HepG2 (cell line): ENCODE measurements at regions not wholly inside any gene's neighbourhood (a gene's known extent, or its start where the extent isn't known, plus 50 kb on each side); places are given as distances from the start of the nearest gene placed in this dataset.

ENCODE experiments used
- ARNT ChIP-seq: fragments of 450-650 bp; IDR thresholded peaks from 2 replicates; pipeline ENCODE4 v1.6.1; 2017
- BRCA1 ChIP-seq: sonication (generic); formaldehyde crosslinking; IDR thresholded peaks from 2 replicates; pipeline ENCODE4 v1.4.0; 2020; ENCODE audit warnings: missing genetic modification reagents
- DRAP1 ChIP-seq: IDR thresholded peaks from 2 replicates; pipeline ENCODE4 v1.6.1; 2016; ENCODE audit warnings: missing genetic modification reagents, missing compliant biosample characterization
- FOXA1 ChIP-seq, 2 experiments: fragments of 450-650 bp in 1 of 2; sonication (generic) in 1 of 2; formaldehyde crosslinking in 1 of 2; IDR thresholded peaks; 2 replicates each; pipeline versions ENCODE4 v1.4.0 to v1.6.1; 2016 to 2020; ENCODE audit warnings: missing genetic modification reagents in 1 of 2
- MTA1 ChIP-seq: sonication (generic); formaldehyde crosslinking; IDR thresholded peaks from 2 replicates; pipeline ENCODE4 v1.4.0; 2020; ENCODE audit warnings: missing genetic modification reagents, mild to moderate bottlenecking, borderline replicate concordance
- NONO ChIP-seq, 2 experiments: fragments of 450-650 bp in 1 of 2; sonication (generic) in 1 of 2; formaldehyde crosslinking in 1 of 2; IDR thresholded peaks in 1 of 2; conservative IDR thresholded peaks in 1 of 2; 2 replicates each; pipeline versions ENCODE4 v1.6.1 to v1.8.0; 2017 to 2022; ENCODE audit warnings: mild to moderate bottlenecking in 1 of 2, missing genetic modification reagents in 1 of 2, moderate library complexity in 1 of 2
- RXRA ChIP-seq: sonication (generic); formaldehyde crosslinking; IDR thresholded peaks from 2 replicates; pipeline ENCODE4 v1.5.1; 2020; ENCODE audit warnings: missing genetic modification reagents
- SMYD3 ChIP-seq: sonication (generic); formaldehyde crosslinking; IDR thresholded peaks from 2 replicates; pipeline ENCODE4 v1.8.1; 2023; ENCODE audit warnings: mild to moderate bottlenecking, missing genetic modification reagents
- SNAPC4 ChIP-seq: sonication (generic); formaldehyde crosslinking; IDR thresholded peaks from 2 replicates; pipeline ENCODE4 v1.4.0; 2020; ENCODE audit warnings: mild to moderate bottlenecking, missing genetic modification reagents
- SSRP1 ChIP-seq: IDR thresholded peaks from 2 replicates; pipeline ENCODE4 v1.6.1; 2016; ENCODE audit warnings: control low read depth
- XBP1 ChIP-seq: sonication (generic); formaldehyde crosslinking; IDR thresholded peaks from 2 replicates; pipeline ENCODE4 v1.5.0; 2020; ENCODE audit warnings: missing genetic modification reagents
- ZFP37 ChIP-seq: sonication (generic); formaldehyde crosslinking; IDR thresholded peaks from 2 replicates; pipeline ENCODE4 v1.4.0; 2020; ENCODE audit warnings: missing genetic modification reagents, borderline replicate concordance
- ZNF235 ChIP-seq: sonication (generic); formaldehyde crosslinking; IDR thresholded peaks from 2 replicates; pipeline ENCODE4 v1.8.1; 2023; ENCODE audit warnings: mild to moderate bottlenecking, missing genetic modification reagents, borderline replicate concordance
- ZNF296 ChIP-seq: sonication (generic); formaldehyde crosslinking; conservative IDR thresholded peaks from 2 replicates; pipeline ENCODE4 v1.5.0; 2020; ENCODE audit warnings: mild to moderate bottlenecking, missing genetic modification reagents
- ZNF337 ChIP-seq: sonication (generic); formaldehyde crosslinking; IDR thresholded peaks from 2 replicates; pipeline ENCODE4 v1.5.1; 2020; ENCODE audit warnings: missing genetic modification reagents, low read depth, mild to moderate bottlenecking, borderline replicate concordance
- ZNF562 ChIP-seq: sonication (generic); formaldehyde crosslinking; IDR thresholded peaks from 2 replicates; pipeline ENCODE4 v1.8.0; 2022; ENCODE audit warnings: missing genetic modification reagents, borderline replicate concordance
- ZNF790 ChIP-seq: sonication (generic); formaldehyde crosslinking; IDR thresholded peaks from 2 replicates; pipeline ENCODE4 v1.8.0; 2022; ENCODE audit warnings: missing genetic modification reagents, mild to moderate bottlenecking, borderline replicate concordance
- ZSCAN5A ChIP-seq: sonication (generic); formaldehyde crosslinking; IDR thresholded peaks from 2 replicates; pipeline ENCODE4 v1.8.0; 2022; ENCODE audit warnings: mild to moderate bottlenecking, missing genetic modification reagents, borderline replicate concordance
- TF ChIP-seq, protein P1 (sequence below): sonication (generic); formaldehyde crosslinking; IDR thresholded peaks from 2 replicates; pipeline ENCODE4 v1.4.0; 2020; ENCODE audit warnings: mild to moderate bottlenecking, low read depth, missing genetic modification reagents
- TF ChIP-seq, protein P2 (sequence below): fragments of 450-650 bp; IDR thresholded peaks from 2 replicates; pipeline ENCODE4 v1.6.1; 2016

GRCh38 chr10:121063744-121064143 lies 212.6 kb downstream of the WDR11 start (continued):
- TF ChIP-seq SMYD3 (CRISPR knock-in tag) (no peak), BRCA1 (CRISPR knock-in tag) (no peak), MTA1 (0 out of 2 replicates have a peak, but pooled peaks have one; percentile 43), SSRP1 (CRISPR knock-in tag) (no peak), DRAP1 (CRISPR knock-in tag) (no peak; the same call in 1 of the 2 replicates), RXRA (CRISPR knock-in tag) (peak; percentile 58; the same call in 1 of the 2 replicates), ZNF562 (CRISPR knock-in tag) (no peak), ZNF296 (CRISPR knock-in tag) (no peak), FOXA1 (IDR thresholded peaks at IDR 0.05) (peak; percentile 46; the same call in 1 of the 2 replicates), FOXA1 (CRISPR knock-in tag; IDR thresholded peaks at IDR 0.05) (peak; percentile 99), ZSCAN5A (CRISPR knock-in tag) (no peak), ZNF790 (CRISPR knock-in tag) (no peak), XBP1 (CRISPR knock-in tag) (no peak), ZFP37 (CRISPR knock-in tag) (no peak), ZNF235 (CRISPR knock-in tag) (no peak), NONO (IDR thresholded peaks at IDR 0.05) (no peak), NONO (CRISPR knock-in tag; conservative IDR thresholded peaks at IDR 0.05) (peak; percentile 49; the same call in 1 of the 2 replicates), SNAPC4 (CRISPR knock-in tag) (no peak), ARNT (no peak), ZNF337 (CRISPR knock-in tag) (0 out of 2 replicates have a peak, but pooled peaks have one; percentile 59)
- TF ChIP-seq, protein P1, sequence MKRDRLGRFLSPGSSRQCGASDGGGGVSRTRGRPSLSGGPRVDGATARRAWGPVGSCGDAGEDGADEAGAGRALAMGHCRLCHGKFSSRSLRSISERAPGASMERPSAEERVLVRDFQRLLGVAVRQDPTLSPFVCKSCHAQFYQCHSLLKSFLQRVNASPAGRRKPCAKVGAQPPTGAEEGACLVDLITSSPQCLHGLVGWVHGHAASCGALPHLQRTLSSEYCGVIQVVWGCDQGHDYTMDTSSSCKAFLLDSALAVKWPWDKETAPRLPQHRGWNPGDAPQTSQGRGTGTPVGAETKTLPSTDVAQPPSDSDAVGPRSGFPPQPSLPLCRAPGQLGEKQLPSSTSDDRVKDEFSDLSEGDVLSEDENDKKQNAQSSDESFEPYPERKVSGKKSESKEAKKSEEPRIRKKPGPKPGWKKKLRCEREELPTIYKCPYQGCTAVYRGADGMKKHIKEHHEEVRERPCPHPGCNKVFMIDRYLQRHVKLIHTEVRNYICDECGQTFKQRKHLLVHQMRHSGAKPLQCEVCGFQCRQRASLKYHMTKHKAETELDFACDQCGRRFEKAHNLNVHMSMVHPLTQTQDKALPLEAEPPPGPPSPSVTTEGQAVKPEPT, result no peak
- TF ChIP-seq, protein P2, sequence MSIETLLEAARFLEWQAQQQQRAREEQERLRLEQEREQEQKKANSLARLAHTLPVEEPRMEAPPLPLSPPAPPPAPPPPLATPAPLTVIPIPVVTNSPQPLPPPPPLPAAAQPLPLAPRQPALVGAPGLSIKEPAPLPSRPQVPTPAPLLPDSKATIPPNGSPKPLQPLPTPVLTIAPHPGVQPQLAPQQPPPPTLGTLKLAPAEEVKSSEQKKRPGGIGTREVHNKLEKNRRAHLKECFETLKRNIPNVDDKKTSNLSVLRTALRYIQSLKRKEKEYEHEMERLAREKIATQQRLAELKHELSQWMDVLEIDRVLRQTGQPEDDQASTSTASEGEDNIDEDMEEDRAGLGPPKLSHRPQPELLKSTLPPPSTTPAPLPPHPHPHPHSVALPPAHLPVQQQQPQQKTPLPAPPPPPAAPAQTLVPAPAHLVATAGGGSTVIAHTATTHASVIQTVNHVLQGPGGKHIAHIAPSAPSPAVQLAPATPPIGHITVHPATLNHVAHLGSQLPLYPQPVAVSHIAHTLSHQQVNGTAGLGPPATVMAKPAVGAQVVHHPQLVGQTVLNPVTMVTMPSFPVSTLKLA, result no peak
